GM21515 (cell line): ENCODE measurements at regions not wholly inside any gene's neighbourhood (a gene's known extent, or its start where the extent isn't known, plus 50 kb on each side); places are given as distances from the start of the nearest gene placed in this dataset.

Experiments used
- ATAC-seq: cut with Tn5 transposase; IDR thresholded peaks from one replicate; pipeline ENCODE4 v1.9.1; 2021; ENCODE audit not compliant: unreplicated experiment

- ATAC-seq: no peak
Measured at GRCh38 chr3:72350761-72351505, 497.3 kb downstream of the SHQ1 start.

GRCh38 chr3:72348357-72348756 is 499.9 kb downstream of the SHQ1 start:
- ATAC-seq: no peak

GRCh38 chr3:72347819-72348319 is 500.4 kb downstream of the SHQ1 start:
- no peak for ATAC-seq

- ATAC-seq: no peak
Measured at GRCh38 chr3:72346526-72346926, 501.7 kb downstream of the SHQ1 start.

- no peak for ATAC-seq
Measured at GRCh38 chr3:72345980-72346379, 502.3 kb downstream of the SHQ1 start.

GRCh38 chr3:72345237-72345878 is 502.9 kb downstream of the SHQ1 start:
- ATAC-seq: no peak

- ATAC-seq: no peak
Measured at GRCh38 chr3:72344647-72345046, 503.6 kb downstream of the SHQ1 start.

GRCh38 chr3:72344236-72344635 is 504.0 kb downstream of the SHQ1 start:
- no peak for ATAC-seq

- no peak for ATAC-seq
Measured at GRCh38 chr3:72343078-72343477, 505.2 kb downstream of the SHQ1 start.

- ATAC-seq: no peak
Measured at GRCh38 chr3:72342450-72342849, 505.8 kb downstream of the SHQ1 start.

- ATAC-seq: no peak
Measured at GRCh38 chr3:72341920-72342319, 506.3 kb downstream of the SHQ1 start.

- ATAC-seq: no peak
Measured at GRCh38 chr3:72341380-72341770, 506.9 kb downstream of the SHQ1 start.

GRCh38 chr3:72340476-72341379 is 507.5 kb downstream of the SHQ1 start:
- no peak for ATAC-seq

- no peak for ATAC-seq
Measured at GRCh38 chr3:72340056-72340455, 508.2 kb downstream of the SHQ1 start.

GRCh38 chr3:72339670-72340030 is 508.6 kb downstream of the SHQ1 start:
- ATAC-seq: no peak

GRCh38 chr3:72338942-72339669 is 509.1 kb downstream of the SHQ1 start:
- no peak for ATAC-seq

GRCh38 chr3:72338082-72338941 is 509.9 kb downstream of the SHQ1 start:
- ATAC-seq: no peak

- no peak for ATAC-seq
Measured at GRCh38 chr3:72337480-72337855, 510.8 kb downstream of the SHQ1 start.

GRCh38 chr3:72336821-72337479 is 511.3 kb downstream of the SHQ1 start:
- no peak for ATAC-seq
